ENCODE measurements at regions not wholly inside any gene's neighbourhood (a gene's known extent, or its start where the extent isn't known, plus 50 kb on each side); places are given as distances from the start of the nearest gene placed in this dataset.
A peak's percentile ranks its signal among the peaks of the same experiment; 100 is the strongest.

- DNase-seq = peak; percentile 53
These were observed 165.4 kb upstream of the RNF32 start for GRCh38 chr7:156475179-156475578.

GRCh38 chr7:156474241-156474743 lies 166.3 kb upstream of the RNF32 start:
- DNase-seq = peak; percentile 54

- DNase-seq = peak; percentile 62
These were observed 166.9 kb upstream of the RNF32 start for GRCh38 chr7:156473476-156474240.

GRCh38 chr7:156472267-156472666 lies 168.3 kb upstream of the RNF32 start:
- peak; percentile 16 for DNase-seq

GRCh38 chr7:156470399-156471320 lies 169.9 kb upstream of the RNF32 start:
- DNase-seq = peak; percentile 34

- peak; percentile 12 for DNase-seq
These were observed 173.5 kb upstream of the RNF32 start for GRCh38 chr7:156466955-156467625.

- peak; percentile 17 for DNase-seq
These were observed 174.3 kb upstream of the RNF32 start for GRCh38 chr7:156466272-156466671.

- peak; percentile 45 for DNase-seq
These were observed 175.4 kb upstream of the RNF32 start for GRCh38 chr7:156465186-156465585.

- no peak for DNase-seq
These were observed 176.2 kb upstream of the RNF32 start for GRCh38 chr7:156464339-156464738.

- DNase-seq = peak; percentile 22
These were observed 177.3 kb upstream of the RNF32 start for GRCh38 chr7:156463280-156463679.

GRCh38 chr7:156461881-156462665 lies 178.5 kb upstream of the RNF32 start:
- DNase-seq = peak; percentile 27

GRCh38 chr7:156460858-156461627 lies 179.5 kb upstream of the RNF32 start:
- peak; percentile 35 for DNase-seq

- peak; percentile 23 for DNase-seq
These were observed 181.0 kb upstream of the RNF32 start for GRCh38 chr7:156459582-156459981.

GRCh38 chr7:156459067-156459466 lies 181.5 kb upstream of the RNF32 start:
- DNase-seq = peak; percentile 15

GRCh38 chr7:156458011-156458410 lies 182.6 kb upstream of the RNF32 start:
- peak; percentile 35 for DNase-seq

GRCh38 chr7:156456503-156457115 lies 184.0 kb upstream of the RNF32 start:
- DNase-seq = peak; percentile 45

GRCh38 chr7:156456032-156456431 lies 184.5 kb upstream of the RNF32 start:
- DNase-seq = no peak

GRCh38 chr7:156450473-156450872 lies 190.1 kb upstream of the RNF32 start:
- DNase-seq = peak; percentile 22

GRCh38 chr7:156448918-156449317 lies 191.7 kb upstream of the RNF32 start:
- DNase-seq = peak; percentile 4

GRCh38 chr7:156446990-156447389 lies 193.6 kb upstream of the RNF32 start:
- DNase-seq = no peak
